SK-N-SH (cell line): ENCODE measurements at regions not wholly inside any gene's neighbourhood (a gene's known extent, or its start where the extent isn't known, plus 50 kb on each side); places are given as distances from the start of the nearest gene placed in this dataset.

Experiments
- CTCF ChIA-PET: fragments of 300-600, 350-600 bp; formaldehyde crosslinking; extraction: SDS; loops from one replicate; lab custom pipeline; 2021; lab: Yijun Ruan, JAX
- POLR2A ChIA-PET: fragments of 350-600 bp; sonication (Branson Sonifier 250); formaldehyde crosslinking; extraction: SDS; loops from one replicate; lab custom pipeline; 2020; ENCODE audit warnings: antibody characterized with exemption, inconsistent platforms; lab: Yijun Ruan, JAX
- DNase-seq: peaks from one replicate; pipeline ENCODE4 v3.0.0; 2012
- H2AFZ ChIP-seq: fragments of 200-600 bp; sonication (generic); 2 replicates; pipeline ENCODE4 v1.8.1; 2016; ENCODE audit warnings: antibody characterized with exemption, mild to moderate bottlenecking, low read depth
- H3F3A ChIP-seq: fragments of 200-600 bp; sonication (generic); replicated peaks from 2 replicates; pipeline ENCODE3; 2016; ENCODE audit warnings: antibody characterized with exemption, mild to moderate bottlenecking; ENCODE audit not compliant: insufficient read depth
- H3K27ac ChIP-seq, 2 experiments: fragments of 200-500 bp in 1 of 2; fragments of 200-600 bp in 1 of 2; sonication (Bioruptor generic) in 1 of 2; sonication (generic), shearing (Covaris generic) in 1 of 2; 2 replicates each; pipeline versions ENCODE4 v1.5.1 to v1.6.1; 2014 to 2016; ENCODE audit warnings: low read depth in 2 of 2, inconsistent platforms in 1 of 2, low read length in 1 of 2, mild to moderate bottlenecking in 1 of 2, mixed read lengths in 1 of 2
- H3K27me3 ChIP-seq: fragments of 200-600 bp; sonication (generic), shearing (Covaris generic); 2 replicates; pipeline ENCODE4 v1.6.1; 2016; ENCODE audit warnings: mixed run types; ENCODE audit not compliant: insufficient read depth
- H3K36me3 ChIP-seq, 2 experiments: fragments of 200-500 bp in 1 of 2; fragments of 200-600 bp in 1 of 2; sonication (Bioruptor generic) in 1 of 2; sonication (generic) in 1 of 2; replicated peaks in 1 of 2; 2 replicates each; pipeline versions ENCODE3 to v1.5.1; 2014 to 2016; ENCODE audit warnings: low read length in 1 of 2, mild to moderate bottlenecking in 1 of 2; ENCODE audit not compliant: insufficient read depth in 2 of 2, control insufficient read depth in 1 of 2
- H3K4me1 ChIP-seq, 2 experiments: fragments of 200-500 bp in 1 of 2; fragments of 200-600 bp in 1 of 2; sonication (Bioruptor generic) in 1 of 2; sonication (generic), shearing (Covaris generic) in 1 of 2; 2 replicates each; pipeline versions ENCODE4 v1.5.1 to v1.6.1; 2014 to 2016; ENCODE audit warnings: low read depth in 1 of 2, low read length in 1 of 2, mixed run types in 1 of 2; ENCODE audit not compliant: insufficient read depth in 2 of 2, control insufficient read depth in 1 of 2
- H3K4me2 ChIP-seq: fragments of 200-600 bp; sonication (generic), shearing (Covaris generic); 2 replicates; pipeline ENCODE4 v1.6.1; 2017; ENCODE audit warnings: mixed run types
- H3K4me3 ChIP-seq, 2 experiments: fragments of 200-500 bp in 1 of 2; fragments of 200-600 bp in 1 of 2; sonication (Bioruptor generic) in 1 of 2; sonication (generic), shearing (Covaris generic) in 1 of 2; 2 replicates each; pipeline versions ENCODE4 v1.5.1 to v1.8.1; 2014 to 2016; ENCODE audit warnings: low read depth in 2 of 2, inconsistent platforms in 1 of 2, low read length in 1 of 2, mild to moderate bottlenecking in 1 of 2, mixed read lengths in 1 of 2, moderate library complexity in 1 of 2
- H3K79me2 ChIP-seq: fragments of 200-600 bp; sonication (generic); 2 replicates; pipeline ENCODE4 v1.8.1; 2017; ENCODE audit warnings: mild to moderate bottlenecking; ENCODE audit not compliant: insufficient read depth
- H3K9ac ChIP-seq: fragments of 200-600 bp; sonication (generic); 2 replicates; pipeline ENCODE4 v1.6.1; 2017; ENCODE audit warnings: mixed run types
- H3K9me2 ChIP-seq: fragments of 200-600 bp; sonication (generic); 2 replicates; pipeline ENCODE4 v1.6.1; 2017; ENCODE audit warnings: mixed run types
- H3K9me3 ChIP-seq: fragments of 200-600 bp; sonication (generic); 2 replicates; pipeline ENCODE4 v1.6.1; 2017; ENCODE audit warnings: mixed run types, mild to moderate bottlenecking, moderate library complexity
- H4K20me1 ChIP-seq: fragments of 200-600 bp; sonication (generic); 2 replicates; pipeline ENCODE4 v1.6.1; 2017; ENCODE audit warnings: mild to moderate bottlenecking, mixed run types; ENCODE audit not compliant: insufficient read depth
- ELF1 ChIP-seq: IDR thresholded peaks from 2 replicates; pipeline ENCODE4 v1.4.0; 2012
- EP300 ChIP-seq, 2 experiments: IDR thresholded peaks; 2 replicates each; pipeline versions ENCODE4 v1.4.0 to v1.6.1; 2012; ENCODE audit warnings: borderline replicate concordance in 1 of 2, low read depth in 1 of 2, low read length in 1 of 2
- GATA2 ChIP-seq: sonication (generic); formaldehyde crosslinking; IDR thresholded peaks from 2 replicates; pipeline ENCODE4 v1.5.0; 2020; ENCODE audit warnings: mild to moderate bottlenecking, missing genetic modification reagents
- JUND ChIP-seq: IDR thresholded peaks from 2 replicates; pipeline ENCODE4 v1.4.0; 2012
- MEF2A ChIP-seq: IDR thresholded peaks from 2 replicates; pipeline ENCODE4 v1.4.0; 2012; ENCODE audit warnings: low read depth, borderline replicate concordance
- NRF1 ChIP-seq: IDR thresholded peaks from 2 replicates; pipeline ENCODE4 v1.6.1; 2012; ENCODE audit warnings: low read depth, mild to moderate bottlenecking, low read length
- POLR2AphosphoS5 ChIP-seq: IDR thresholded peaks from 2 replicates; pipeline ENCODE4 v1.6.1; 2012; ENCODE audit warnings: low read depth, low read length
- RAD21 ChIP-seq: IDR thresholded peaks from 2 replicates; pipeline ENCODE4 v1.6.1; 2012; ENCODE audit warnings: mild to moderate bottlenecking, low read length
- RCOR1 ChIP-seq: fragments of 150-350 bp; IDR thresholded peaks from 2 replicates; pipeline ENCODE4 v1.6.1; 2017; ENCODE audit warnings: antibody characterized with exemption, low read length
- RFX5 ChIP-seq: IDR thresholded peaks from 2 replicates; pipeline ENCODE4 v1.6.1; 2012; ENCODE audit warnings: mild to moderate bottlenecking, improper control_type of control experiment, low read length
- SIN3A ChIP-seq: IDR thresholded peaks from 2 replicates; pipeline ENCODE4 v1.6.1; 2012; ENCODE audit warnings: low read depth, mild to moderate bottlenecking, low read length, moderate library complexity, borderline replicate concordance
- SMC3 ChIP-seq: IDR thresholded peaks from 2 replicates; pipeline ENCODE4 v1.6.1; 2012; ENCODE audit warnings: low read depth, low read length, improper control_type of control experiment
- TCF12 ChIP-seq: IDR thresholded peaks from 2 replicates; pipeline ENCODE4 v1.4.0; 2012
- TEAD4 ChIP-seq: IDR thresholded peaks from 2 replicates; pipeline ENCODE4 v1.4.0; 2012; ENCODE audit warnings: mild to moderate bottlenecking, borderline replicate concordance; ENCODE audit not compliant: insufficient read depth
- YY1 ChIP-seq: IDR thresholded peaks from 2 replicates; pipeline ENCODE4 v1.4.0; 2012; ENCODE audit warnings: low read depth, mild to moderate bottlenecking
- WGBS: methylation state at CpG from one replicate; pipeline ENCODE4 v1.1.6; 2017; ENCODE audit warnings: low lambda C conversion rate; 5-methylcytosine and 5-hydroxymethylcytosine counted together
- TF ChIP-seq, protein P1 (sequence below): IDR thresholded peaks from 2 replicates; pipeline ENCODE4 v1.6.1; 2012; ENCODE audit warnings: mild to moderate bottlenecking, low read depth, low read length, moderate library complexity
- TF ChIP-seq, protein P2 (sequence below): fragments of 150-350 bp; IDR thresholded peaks from 2 replicates; pipeline ENCODE4 v1.6.1; 2016; ENCODE audit warnings: mild to moderate bottlenecking, low read depth, low read length
- TF ChIP-seq, protein P3 (sequence below): IDR thresholded peaks from 2 replicates; pipeline ENCODE4 v1.4.0; 2012; ENCODE audit warnings: low read depth

DNA sequence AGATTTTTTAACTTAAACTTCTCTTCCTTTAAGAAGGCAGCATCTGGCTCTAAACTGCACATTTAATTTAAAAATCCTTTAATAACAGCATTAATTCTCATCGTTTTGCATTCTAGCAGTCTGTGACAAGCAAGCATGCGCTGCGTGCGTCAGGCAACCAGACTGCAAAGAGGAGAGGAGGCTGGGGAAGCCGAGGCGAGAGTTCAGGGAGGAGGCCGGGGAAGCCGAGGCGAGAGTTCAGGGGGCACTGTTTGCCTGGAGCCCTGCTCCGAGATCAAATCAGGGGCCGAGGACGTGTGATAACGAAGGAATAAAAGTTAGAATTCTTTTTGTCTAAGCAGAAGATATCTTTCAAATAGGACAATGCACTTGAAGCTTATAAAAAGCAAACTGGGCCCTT, 435.7 kb downstream of the EFNB2 start:
- no peaks in the 10 kb centered on the region for H3K79me2 ChIP-seq
- POLR2A ChIA-PET = no interaction called here
- no peak overlapping the region for H3K4me2 ChIP-seq
- no peak overlapping the region for H3K4me3 ChIP-seq
- H3K9ac ChIP-seq = no peak overlapping the region
- CTCF ChIA-PET = no interaction called here
- DNase-seq = no peak
- no peaks in the 10 kb centered on the region for H3K9me3 ChIP-seq
- WGBS = 88% methylated on average over 13 of the region's 13 CpGs
- no peaks in the 10 kb centered on the region for H3K36me3 ChIP-seq
- H2AFZ ChIP-seq = no peak overlapping the region
- no peaks in the 10 kb centered on the region for H4K20me1 ChIP-seq
- H3K27me3 ChIP-seq = no peaks in the 10 kb centered on the region
- H3F3A ChIP-seq = peaks cover 11% of the 10 kb centered on the region
- H3K27ac ChIP-seq = no peak overlapping the region
- H3K4me1 ChIP-seq = peaks cover 2 to 10% of the 10 kb centered on the region in 2 experiments; a peak in 3 of 4 replicates
- no peak for TF ChIP-seq EP300 (IDR thresholded peaks at IDR 0.05; ENCODE audit: borderline replicate concordance in 1 of 2, low read depth in 1 of 2, low read length in 1 of 2)
- no peak for TF ChIP-seq SMC3
- no peaks in the 10 kb centered on the region for H3K9me2 ChIP-seq

DNA sequence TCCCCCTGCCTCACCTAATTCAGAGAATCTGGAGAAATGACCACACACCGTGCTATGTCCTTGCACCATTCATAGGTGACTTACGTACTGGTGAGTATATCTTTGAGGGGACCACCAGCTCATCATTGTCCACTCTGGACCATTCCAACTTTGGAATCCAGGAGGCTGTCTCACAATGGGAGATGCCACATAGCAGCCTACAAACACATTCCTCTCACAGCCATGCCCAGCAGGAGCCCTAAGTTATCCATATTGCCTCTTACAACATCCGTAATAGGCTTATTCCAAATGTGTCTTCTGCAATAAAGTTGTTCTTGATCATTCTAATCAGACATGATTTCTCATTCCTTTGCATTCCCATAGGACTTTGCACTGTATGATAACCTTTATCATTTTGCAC, 436.7 kb downstream of the EFNB2 start:
- no peak overlapping the region for H3K9ac ChIP-seq

DNA sequence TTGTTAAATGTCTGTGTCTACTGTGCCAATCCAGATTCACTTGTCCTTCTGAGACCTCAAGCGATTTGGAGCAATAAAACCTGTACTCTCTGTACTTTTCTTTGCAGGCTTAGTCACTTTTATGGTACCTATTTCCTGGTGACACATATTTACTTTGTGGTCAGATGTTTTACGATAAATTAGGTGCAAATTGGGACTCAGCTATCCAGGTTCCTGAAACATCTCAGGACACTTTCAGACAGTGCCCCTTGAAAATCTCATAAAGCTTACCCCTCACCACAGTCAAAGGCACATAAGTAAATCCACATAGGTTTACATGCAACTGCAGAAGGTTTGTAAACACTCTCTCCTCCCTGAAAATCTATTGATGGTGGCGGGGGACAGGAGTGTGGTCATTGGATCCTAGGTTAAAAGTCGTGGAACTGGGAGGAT, 438.8 kb downstream of the EFNB2 start:
- Histone ChIP-seq H3K9ac (no peak overlapping the region), H3K27ac (no peak overlapping the region), H2AFZ (no peak overlapping the region), H3K4me2 (no peak overlapping the region), H3F3A (no peaks in the 10 kb centered on the region), H3K79me2 (no peaks in the 10 kb centered on the region), H3K4me1 (peaks cover 0 to 2% of the 10 kb centered on the region in 2 experiments; a peak in 2 of 4 replicates), H3K9me3 (no peaks in the 10 kb centered on the region), H4K20me1 (no peaks in the 10 kb centered on the region), H3K36me3 (no peaks in the 10 kb centered on the region), H3K27me3 (no peaks in the 10 kb centered on the region), H3K9me2 (no peaks in the 10 kb centered on the region), H3K4me3 (no peak overlapping the region)
- POLR2A ChIA-PET = no interaction called here
- 78% methylated on average over 4 of the region's 4 CpGs for WGBS
- CTCF ChIA-PET = interaction anchor here (0.7 kb wide), 1 partner anchor 198 kb away, joined by 3 read pairs; no protein-coding TSS in a partner anchor
- DNase-seq = no peak
- TF ChIP-seq, protein P1, sequence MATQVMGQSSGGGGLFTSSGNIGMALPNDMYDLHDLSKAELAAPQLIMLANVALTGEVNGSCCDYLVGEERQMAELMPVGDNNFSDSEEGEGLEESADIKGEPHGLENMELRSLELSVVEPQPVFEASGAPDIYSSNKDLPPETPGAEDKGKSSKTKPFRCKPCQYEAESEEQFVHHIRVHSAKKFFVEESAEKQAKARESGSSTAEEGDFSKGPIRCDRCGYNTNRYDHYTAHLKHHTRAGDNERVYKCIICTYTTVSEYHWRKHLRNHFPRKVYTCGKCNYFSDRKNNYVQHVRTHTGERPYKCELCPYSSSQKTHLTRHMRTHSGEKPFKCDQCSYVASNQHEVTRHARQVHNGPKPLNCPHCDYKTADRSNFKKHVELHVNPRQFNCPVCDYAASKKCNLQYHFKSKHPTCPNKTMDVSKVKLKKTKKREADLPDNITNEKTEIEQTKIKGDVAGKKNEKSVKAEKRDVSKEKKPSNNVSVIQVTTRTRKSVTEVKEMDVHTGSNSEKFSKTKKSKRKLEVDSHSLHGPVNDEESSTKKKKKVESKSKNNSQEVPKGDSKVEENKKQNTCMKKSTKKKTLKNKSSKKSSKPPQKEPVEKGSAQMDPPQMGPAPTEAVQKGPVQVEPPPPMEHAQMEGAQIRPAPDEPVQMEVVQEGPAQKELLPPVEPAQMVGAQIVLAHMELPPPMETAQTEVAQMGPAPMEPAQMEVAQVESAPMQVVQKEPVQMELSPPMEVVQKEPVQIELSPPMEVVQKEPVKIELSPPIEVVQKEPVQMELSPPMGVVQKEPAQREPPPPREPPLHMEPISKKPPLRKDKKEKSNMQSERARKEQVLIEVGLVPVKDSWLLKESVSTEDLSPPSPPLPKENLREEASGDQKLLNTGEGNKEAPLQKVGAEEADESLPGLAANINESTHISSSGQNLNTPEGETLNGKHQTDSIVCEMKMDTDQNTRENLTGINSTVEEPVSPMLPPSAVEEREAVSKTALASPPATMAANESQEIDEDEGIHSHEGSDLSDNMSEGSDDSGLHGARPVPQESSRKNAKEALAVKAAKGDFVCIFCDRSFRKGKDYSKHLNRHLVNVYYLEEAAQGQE = no peak
- no peak for TF ChIP-seq YY1
- TF ChIP-seq, protein P2, sequence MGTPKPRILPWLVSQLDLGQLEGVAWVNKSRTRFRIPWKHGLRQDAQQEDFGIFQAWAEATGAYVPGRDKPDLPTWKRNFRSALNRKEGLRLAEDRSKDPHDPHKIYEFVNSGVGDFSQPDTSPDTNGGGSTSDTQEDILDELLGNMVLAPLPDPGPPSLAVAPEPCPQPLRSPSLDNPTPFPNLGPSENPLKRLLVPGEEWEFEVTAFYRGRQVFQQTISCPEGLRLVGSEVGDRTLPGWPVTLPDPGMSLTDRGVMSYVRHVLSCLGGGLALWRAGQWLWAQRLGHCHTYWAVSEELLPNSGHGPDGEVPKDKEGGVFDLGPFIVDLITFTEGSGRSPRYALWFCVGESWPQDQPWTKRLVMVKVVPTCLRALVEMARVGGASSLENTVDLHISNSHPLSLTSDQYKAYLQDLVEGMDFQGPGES = no peak
- no peak for TF ChIP-seq ELF1
- TF ChIP-seq RCOR1 = no peak
- TF ChIP-seq TCF12 = no peak

More for the DNA sequence above, 436.7 kb downstream of the EFNB2 start:
- Histone ChIP-seq H3K4me1 (peaks cover 2 to 3% of the 10 kb centered on the region in 2 experiments; a peak in 3 of 4 replicates), H3F3A (peaks cover 2% of the 10 kb centered on the region), H3K4me2 (no peak overlapping the region), H3K4me3 (no peak overlapping the region), H3K36me3 (no peaks in the 10 kb centered on the region), H3K9me2 (no peaks in the 10 kb centered on the region), H4K20me1 (no peaks in the 10 kb centered on the region), H3K9me3 (no peaks in the 10 kb centered on the region), H3K27me3 (no peaks in the 10 kb centered on the region), H3K27ac (no peak overlapping the region), H3K79me2 (no peaks in the 10 kb centered on the region), H2AFZ (no peak overlapping the region)
- WGBS = 86% methylated on average over 1 of the region's 3 CpGs
- TF ChIP-seq RFX5 (no peak), MEF2A (no peak), TCF12 (no peak), JUND (no peak), EP300 (IDR thresholded peaks at IDR 0.05; ENCODE audit: borderline replicate concordance in 1 of 2, low read depth in 1 of 2, low read length in 1 of 2) (no peak), SIN3A (no peak), GATA2 (CRISPR knock-in tag) (no peak), TEAD4 (no peak), RAD21 (no peak), POLR2AphosphoS5 (no peak), YY1 (no peak), NRF1 (no peak)
- TF ChIP-seq, protein P3, sequence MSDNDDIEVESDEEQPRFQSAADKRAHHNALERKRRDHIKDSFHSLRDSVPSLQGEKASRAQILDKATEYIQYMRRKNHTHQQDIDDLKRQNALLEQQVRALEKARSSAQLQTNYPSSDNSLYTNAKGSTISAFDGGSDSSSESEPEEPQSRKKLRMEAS = no peak
- TF ChIP-seq, protein P2 = no peak
- ChIA-PET POLR2A (no interaction called here), CTCF (interaction anchor here (0.9 kb wide), 1 partner anchor 9 kb away, joined by 3 read pairs; no protein-coding TSS in a partner anchor)
- DNase-seq = no peak
